H1 (cell line): ENCODE measurements at regions not wholly inside any gene's neighbourhood (a gene's known extent, or its start where the extent isn't known, plus 50 kb on each side); places are given as distances from the start of the nearest gene placed in this dataset.

Experiments
- CTCF ChIA-PET: fragments of 300-600 bp; sonication (Branson Sonifier 250); formaldehyde crosslinking; loops from one replicate; lab custom pipeline; 2021; ENCODE audit not compliant: partially characterized antibody; lab: Charles Lee
- POLR2A ChIA-PET: fragments of 300-600 bp; sonication (Branson Sonifier 250); formaldehyde crosslinking; loops from one replicate; lab custom pipeline; 2021; ENCODE audit warnings: inconsistent platforms; ENCODE audit not compliant: partially characterized antibody; lab: Charles Lee
- DNase-seq, 2 experiments: peaks; one replicate each; pipeline versions ENCODE4 v3.0.0 to v3.0.0-alpha.2; 2010 to 2022; ENCODE audit warnings: low spot score in 2 of 2, low read depth in 1 of 2, mixed read lengths in 1 of 2
- FAIRE-seq: peaks from 2 replicates; lab custom pipeline; 2011; peaks lifted over from hg19 to GRCh38; lab: Jason Lieb, UNC
- H2AFZ ChIP-seq: 2 replicates; pipeline ENCODE4 v1.8.1; 2012; ENCODE audit warnings: low read length, inconsistent platforms
- H2AK5ac ChIP-seq: 2 replicates; pipeline ENCODE4 v1.6.1; 2013; ENCODE audit warnings: low read depth, low read length
- H2BK120ac ChIP-seq: replicated peaks from 2 replicates; pipeline ENCODE3; 2013; ENCODE audit warnings: low read depth, low read length, inconsistent platforms
- H2BK12ac ChIP-seq: 2 replicates; pipeline ENCODE4 v1.6.1; 2013; ENCODE audit warnings: low read depth, low read length
- H2BK15ac ChIP-seq: 2 replicates; pipeline ENCODE4 v1.6.1; 2013; ENCODE audit warnings: low read length
- H2BK20ac ChIP-seq: 2 replicates; pipeline ENCODE4 v1.6.1; 2013; ENCODE audit warnings: low read length
- H2BK5ac ChIP-seq: 2 replicates; pipeline ENCODE4 v1.6.1; 2013; ENCODE audit warnings: low read depth, low read length
- H3K14ac ChIP-seq: 2 replicates; pipeline ENCODE4 v1.6.1; 2013; ENCODE audit warnings: inconsistent platforms; ENCODE audit not compliant: insufficient read length
- H3K18ac ChIP-seq: 2 replicates; pipeline ENCODE4 v1.6.1; 2013; ENCODE audit warnings: low read length; ENCODE audit errors: extremely low read depth
- H3K23ac ChIP-seq: 2 replicates; pipeline ENCODE4 v1.6.1; 2013; ENCODE audit warnings: inconsistent platforms; ENCODE audit not compliant: insufficient read length
- H3K23me2 ChIP-seq: 2 replicates; pipeline ENCODE4 v1.6.1; 2013; ENCODE audit warnings: low read depth, low read length
- H3K27ac ChIP-seq: 2 replicates; pipeline ENCODE4 v1.6.1; 2011; ENCODE audit warnings: low read depth, low read length, inconsistent platforms
- H3K27me3 ChIP-seq, 4 experiments: replicated peaks in 1 of 4; 1 replicate in 1 of 4; 2 replicates in 3 of 4; pipeline versions ENCODE4 v1.6.1 to v1.8.1; 2011 to 2013; ENCODE audit warnings: low read length in 3 of 4, mild to moderate bottlenecking in 3 of 4, inconsistent platforms in 2 of 4, mixed read lengths in 2 of 4, moderate library complexity in 1 of 4; ENCODE audit not compliant: control insufficient read depth in 3 of 4, insufficient read depth in 3 of 4; ENCODE audit errors: extremely low read depth in 1 of 4
- H3K36me3 ChIP-seq, 4 experiments: 2 replicates each; pipeline versions ENCODE4 v1.6.1 to v1.8.1; 2011 to 2013; ENCODE audit warnings: mild to moderate bottlenecking in 4 of 4, low read length in 3 of 4, moderate library complexity in 2 of 4, control low read depth in 1 of 4, inconsistent platforms in 1 of 4; ENCODE audit not compliant: insufficient read depth in 4 of 4, control insufficient read depth in 2 of 4
- H3K4ac ChIP-seq: replicated peaks from 2 replicates; pipeline ENCODE3; 2013; ENCODE audit warnings: low read length, low read depth, mixed read lengths, inconsistent platforms; ENCODE audit not compliant: insufficient read length
- H3K4me1 ChIP-seq, 4 experiments: replicated peaks in 1 of 4; 1 replicate in 1 of 4; 2 replicates in 3 of 4; pipeline versions ENCODE4 v1.6.1 to v1.8.1; 2011 to 2013; ENCODE audit warnings: low read length in 3 of 4, inconsistent platforms in 2 of 4, mixed read lengths in 1 of 4; ENCODE audit not compliant: insufficient read depth in 4 of 4, control insufficient read depth in 3 of 4
- H3K4me2 ChIP-seq, 2 experiments: 2 replicates each; pipeline versions ENCODE4 v1.6.1 to v1.8.1; 2011 to 2013; ENCODE audit warnings: low read depth in 2 of 2, low read length in 2 of 2, control low read depth in 1 of 2, inconsistent platforms in 1 of 2, mild to moderate bottlenecking in 1 of 2; ENCODE audit not compliant: insufficient read depth in 1 of 2
- H3K4me3 ChIP-seq, 4 experiments: fragments of 200-600, 300-600 bp in 1 of 4; sonication (generic), shearing (Covaris generic), sonication (Bioruptor Twin) in 1 of 4; 2 replicates each; pipeline versions ENCODE4 v1.5.1 to v1.8.1; 2011 to 2016; ENCODE audit warnings: low read length in 4 of 4, low read depth in 3 of 4, control low read depth in 2 of 4, inconsistent platforms in 2 of 4, mild to moderate bottlenecking in 2 of 4, mixed read lengths in 1 of 4, moderate library complexity in 1 of 4; ENCODE audit not compliant: insufficient read depth in 2 of 4; ENCODE audit errors: extremely low read depth in 1 of 4
- H3K56ac ChIP-seq: replicated peaks from 2 replicates; pipeline ENCODE3; 2013; ENCODE audit warnings: low read depth, mild to moderate bottlenecking, mixed read lengths, low read length, inconsistent platforms; ENCODE audit not compliant: insufficient read length
- H3K79me1 ChIP-seq: 2 replicates; pipeline ENCODE4 v1.6.1; 2013; ENCODE audit warnings: low read depth, low read length, control low read depth
- H3K79me2 ChIP-seq, 2 experiments: 2 replicates each; pipeline versions ENCODE4 v1.6.1 to v1.8.1; 2012 to 2013; ENCODE audit warnings: low read length in 2 of 2, mild to moderate bottlenecking in 2 of 2, inconsistent platforms in 1 of 2; ENCODE audit not compliant: insufficient read depth in 2 of 2, control insufficient read depth in 1 of 2
- H3K9ac ChIP-seq, 4 experiments: replicated peaks in 1 of 4; 1 replicate in 1 of 4; 2 replicates in 3 of 4; pipeline versions ENCODE4 v1.6.1 to v1.8.1; 2011 to 2013; ENCODE audit warnings: low read depth in 3 of 4, low read length in 3 of 4, control low read depth in 2 of 4, mild to moderate bottlenecking in 2 of 4, moderate library complexity in 2 of 4, inconsistent platforms in 1 of 4; ENCODE audit errors: extremely low read depth in 1 of 4
- H3K9me3 ChIP-seq, 2 experiments: 2 replicates each; pipeline versions ENCODE4 v1.6.1 to v1.8.1; 2012 to 2013; ENCODE audit warnings: mild to moderate bottlenecking in 2 of 2, moderate library complexity in 2 of 2, control low read depth in 1 of 2, inconsistent platforms in 1 of 2, low read depth in 1 of 2, low read length in 1 of 2, mixed read lengths in 1 of 2; ENCODE audit not compliant: insufficient read depth in 2 of 2
- H4K20me1 ChIP-seq, 2 experiments: replicated peaks in 1 of 2; 2 replicates each; pipeline versions ENCODE3 to v1.8.1; 2011 to 2013; ENCODE audit warnings: inconsistent platforms in 2 of 2, low read length in 2 of 2, mild to moderate bottlenecking in 1 of 2; ENCODE audit not compliant: insufficient read depth in 2 of 2, control insufficient read depth in 1 of 2
- H4K5ac ChIP-seq: 2 replicates; pipeline ENCODE4 v1.6.1; 2013; ENCODE audit warnings: low read length, low read depth, mixed read lengths, inconsistent platforms; ENCODE audit not compliant: insufficient read length
- H4K8ac ChIP-seq: 2 replicates; pipeline ENCODE4 v1.8.0; 2013; ENCODE audit warnings: mild to moderate bottlenecking, moderate library complexity, low read length, inconsistent platforms; ENCODE audit not compliant: insufficient read depth; ENCODE audit errors: extremely low read depth
- H4K91ac ChIP-seq: replicated peaks from 2 replicates; pipeline ENCODE3; 2013; ENCODE audit warnings: low read length, mixed read lengths, inconsistent platforms; ENCODE audit not compliant: insufficient read length
- GTF2F1 ChIP-seq: IDR thresholded peaks from 2 replicates; pipeline ENCODE4 v1.6.1; 2012; ENCODE audit warnings: low read depth, low read length, improper control_type of control experiment, borderline replicate concordance
- HDAC6 ChIP-seq: IDR thresholded peaks from one replicate; pipeline ENCODE4 v1.7.1; 2012; ENCODE audit warnings: low read depth, mild to moderate bottlenecking, inconsistent platforms, low read length, moderate library complexity
- SUZ12 ChIP-seq: fragments of 200-600 bp; sonication (generic); IDR thresholded peaks from 2 replicates; pipeline ENCODE4 v1.6.1; 2012; ENCODE audit warnings: mild to moderate bottlenecking, inconsistent platforms, low read length, moderate library complexity, mixed read lengths
- TCF12 ChIP-seq: IDR thresholded peaks from 2 replicates; pipeline ENCODE4 v1.6.1; 2011; ENCODE audit warnings: low read depth, mild to moderate bottlenecking, low read length
- WGBS, 2 experiments: shearing (Covaris generic) in 1 of 2; methylation state at CpG; one replicate each; pipeline versions ENCODE4 v1.1.6 to v1.1.7; 2013 to 2015; ENCODE audit warnings: low lambda C conversion rate in 2 of 2, mixed read lengths in 2 of 2, inconsistent platforms in 1 of 2, low coverage in 1 of 2, missing lambda C conversion rate in 1 of 2; ENCODE audit not compliant: insufficient replicate concordance in 2 of 2, insufficient coverage in 1 of 2, insufficient read length in 1 of 2; ENCODE audit errors: extremely low coverage in 1 of 2, missing lambda C conversion rate in 1 of 2; 5-methylcytosine and 5-hydroxymethylcytosine counted together

DNA sequence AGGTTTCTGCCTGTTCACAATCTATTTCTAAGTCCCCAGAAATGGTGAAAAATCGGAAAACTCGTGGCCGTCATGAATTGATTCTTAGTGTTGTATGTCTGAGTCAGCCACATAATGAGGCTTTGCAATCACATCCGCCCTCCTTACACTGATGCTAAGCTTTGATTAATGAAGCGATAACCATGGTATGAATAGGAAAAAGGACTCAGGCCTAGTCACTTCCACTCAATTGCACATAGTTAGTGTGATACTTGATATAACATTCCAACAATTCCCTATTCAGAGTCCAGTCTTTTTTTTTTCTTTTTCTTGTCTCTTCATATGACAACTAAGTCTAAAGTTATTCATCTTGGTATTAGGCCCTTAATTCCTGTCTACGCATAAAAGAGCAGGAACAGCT, 1231.0 kb downstream of the VRK1 start:
- FAIRE-seq (no peak), DNase-seq (no peak)
- H3K36me3 ChIP-seq = no peaks in the 10 kb centered on the region
- H3K9me3 ChIP-seq = peaks cover 5 to 6% of the 10 kb centered on the region in 2 experiments; a peak in 2 of 4 replicates
- H3K56ac ChIP-seq = no peak overlapping the region
- no peaks in the 10 kb centered on the region for H3K79me1 ChIP-seq
- no peak overlapping the region for H3K23ac ChIP-seq
- H2BK12ac ChIP-seq = no peak overlapping the region
- peaks cover 3 to 4% (median 3%) of the 10 kb centered on the region in 4 experiments; a peak in 5 of 7 replicates for H3K4me1 ChIP-seq
- H3K23me2 ChIP-seq = peaks cover 3% of the 10 kb centered on the region; the same call in 1 of the 2 replicates
- no peak overlapping the region for H2BK20ac ChIP-seq
- H2BK120ac ChIP-seq = no peak overlapping the region
- H3K4ac ChIP-seq = no peak overlapping the region
- H2AK5ac ChIP-seq = no peak overlapping the region
- no peak overlapping the region for H4K91ac ChIP-seq
- H3K9ac ChIP-seq = no peak overlapping the region
- ChIA-PET POLR2A (no interaction called here), CTCF (interaction anchor here (0.6 to 1.1 kb wide), 2 partner anchors 562 to 898 kb away, joined by 3 read pairs; no protein-coding TSS in a partner anchor)
- H3K27me3 ChIP-seq = no peaks in the 10 kb centered on the region
- no peak overlapping the region for H2BK5ac ChIP-seq
- no peak overlapping the region for H4K5ac ChIP-seq
- no peak overlapping the region for H2AFZ ChIP-seq
- H3K27ac ChIP-seq = no peak overlapping the region
- H3K4me3 ChIP-seq = no peak overlapping the region
- H4K8ac ChIP-seq = no peak overlapping the region
- H3K14ac ChIP-seq = no peak overlapping the region
- no peak overlapping the region for H3K4me2 ChIP-seq
- 92% methylated on average over 6 of the region's 6 CpGs; no CpG with 5 or more reads in 1 of the 2 experiments for WGBS, 2 experiments
- no peaks in the 10 kb centered on the region for H4K20me1 ChIP-seq
- H3K79me2 ChIP-seq = no peaks in the 10 kb centered on the region
- TF ChIP-seq GTF2F1 (no peak), SUZ12 (no peak), TCF12 (no peak), HDAC6 (no peak)
- H2BK15ac ChIP-seq = no peak overlapping the region
- no peak overlapping the region for H3K18ac ChIP-seq
